GM13977 (cell line): ENCODE measurements at regions not wholly inside any gene's neighbourhood (a gene's known extent, or its start where the extent isn't known, plus 50 kb on each side); places are given as distances from the start of the nearest gene placed in this dataset.
"Not testable (repeated sequence)": the region's sequence is repeated elsewhere in the genome, so short reads cannot be mapped to it uniquely, and the experiment has no call there.

Source experiments
- DNase-seq: peaks from one replicate; pipeline ENCODE4 v3.0.0; 2012; ENCODE audit warnings: low spot score
- CTCF ChIP-seq: IDR thresholded peaks from 2 replicates; pipeline ENCODE4 v1.5.1; 2012; ENCODE audit warnings: mild to moderate bottlenecking, control low read depth; ENCODE audit not compliant: insufficient read depth; ENCODE audit errors: extremely low read depth, missing control alignments
- in situ Hi-C: fragments of 300-500 bp; cut with MboI; formaldehyde crosslinking; loops from one replicate; pipeline ENCODE4 v1.12.0; 2022; ENCODE audit warnings: low sequenced_read_pairs, low pct_unique_long_range_greater_than_20kb, mixed read lengths, inconsistent platforms; ENCODE audit not compliant: unreplicated experiment

- DNase-seq: no peak
- TF ChIP-seq CTCF: no peak
- in situ Hi-C loops: no loop called here
Observed at GRCh38 chr17:54373970-54374369, 526.7 kb upstream of the TOM1L1 start.

- DNase-seq, in situ Hi-C loops: not testable (repeated sequence)
Observed at GRCh38 chr17:54376409-54376808, 524.2 kb upstream of the TOM1L1 start.

- in situ Hi-C loops: no loop called here
- no peak for TF ChIP-seq CTCF
Observed at GRCh38 chr17:54381482-54381881, 519.2 kb upstream of the TOM1L1 start.

GRCh38 chr17:54404259-54404658, 496.4 kb upstream of the TOM1L1 start:
- in situ Hi-C loops: no loop called here
- no peak for TF ChIP-seq CTCF
- DNase-seq: no peak

More at GRCh38 chr17:54381482-54381881, 519.2 kb upstream of the TOM1L1 start:
- DNase-seq: no peak

GRCh38 chr17:54405826-54406225, 494.8 kb upstream of the TOM1L1 start:
- in situ Hi-C loops: no loop called here
- DNase-seq: no peak
- no peak for TF ChIP-seq CTCF

- in situ Hi-C loops: no loop called here
- DNase-seq: no peak
- no peak for TF ChIP-seq CTCF
Observed at GRCh38 chr17:54408731-54409130, 491.9 kb upstream of the TOM1L1 start.

- no peak for TF ChIP-seq CTCF
- no peak for DNase-seq
- in situ Hi-C loops: no loop called here
Observed at GRCh38 chr17:54418467-54418866, 482.2 kb upstream of the TOM1L1 start.

- in situ Hi-C loops: no loop called here
- TF ChIP-seq CTCF: no peak
- no peak for DNase-seq
Observed at GRCh38 chr17:54425671-54426070, 475.0 kb upstream of the TOM1L1 start.
